GM12878 (cell line): ENCODE measurements at regions not wholly inside any gene's neighbourhood (a gene's known extent, or its start where the extent isn't known, plus 50 kb on each side); places are given as distances from the start of the nearest gene placed in this dataset.

Source experiments
- ATAC-seq: fragments of 200-7000 bp; cut with Tn5 transposase; 3 replicates; pipeline ENCODE4 v1.9.1; 2020; ENCODE audit warnings: mild to moderate bottlenecking, moderate library complexity
- BruUV-seq: library from RNA; stranded (reverse); fragments of 400-500 nt; replicated peaks from 2 replicates; lab custom pipeline; 2021; lab: Mats Ljungman, UMichigan
- CTCF ChIA-PET: fragments of 300-600 bp; sonication (Branson Sonifier 250); formaldehyde crosslinking; extraction: SDS; loops from one replicate; lab custom pipeline; 2021; ENCODE audit warnings: inconsistent platforms; lab: Yijun Ruan, JAX
- POLR2A ChIA-PET: fragments of 350-600 bp; formaldehyde crosslinking; extraction: SDS; loops from one replicate; lab custom pipeline; 2021; ENCODE audit warnings: inconsistent platforms; lab: Charles Lee
- RAD21 ChIA-PET: fragments of 300-600 bp; sonication (Branson Sonifier 250); formaldehyde crosslinking; loops from one replicate; lab custom pipeline; 2023; ENCODE audit warnings: antibody characterized with exemption; ENCODE audit not compliant: unreplicated experiment; lab: Charles Lee
- SMC1A ChIA-PET: fragments of 300-600 bp; sonication (Branson Sonifier 250); formaldehyde crosslinking; loops from one replicate; lab custom pipeline; 2023; ENCODE audit not compliant: unreplicated experiment, uncharacterized antibody; lab: Charles Lee
- DNase-seq: peaks from one replicate; pipeline ENCODE4 v3.0.0-alpha.2; 2011; ENCODE audit warnings: low read depth, low spot score
- FAIRE-seq: peaks from 3 replicates; lab custom pipeline; 2011; peaks lifted over from hg19 to GRCh38; lab: Jason Lieb, UNC
- H2AFZ ChIP-seq: 2 replicates; pipeline ENCODE4 v1.6.0; 2011; ENCODE audit warnings: low read depth, low read length, control low read depth; ENCODE audit not compliant: control insufficient read depth
- H3K27ac ChIP-seq: 2 replicates; pipeline ENCODE4 v1.5.1; 2011; ENCODE audit warnings: control low read depth; ENCODE audit not compliant: control insufficient read depth, insufficient read depth
- H3K27me3 ChIP-seq, 2 experiments: replicated peaks in 1 of 2; 2 replicates each; pipeline versions ENCODE4 v1.6.0 to v1.6.1; 2011; ENCODE audit warnings: low read length in 1 of 2; ENCODE audit not compliant: control insufficient read depth in 2 of 2, insufficient read depth in 2 of 2
- H3K36me3 ChIP-seq, 2 experiments: 2 replicates each; pipeline ENCODE4 v1.5.1; 2011; ENCODE audit warnings: low read length in 1 of 2; ENCODE audit not compliant: control insufficient read depth in 2 of 2, insufficient read depth in 2 of 2
- H3K4me1 ChIP-seq: 2 replicates; pipeline ENCODE4 v1.6.1; 2011; ENCODE audit warnings: mild to moderate bottlenecking, low read length, moderate library complexity, mixed read lengths; ENCODE audit not compliant: control insufficient read depth, insufficient read depth
- H3K4me2 ChIP-seq: 2 replicates; pipeline ENCODE4 v1.6.0; 2011; ENCODE audit warnings: control low read depth; ENCODE audit not compliant: control insufficient read depth, insufficient read depth
- H3K4me3 ChIP-seq: fragments of 200-600 bp; sonication (generic); 2 replicates; pipeline ENCODE4 v1.5.1; 2016
- H3K79me2 ChIP-seq: 2 replicates; pipeline ENCODE4 v1.6.0; 2011; ENCODE audit warnings: low read length; ENCODE audit not compliant: control insufficient read depth, insufficient read depth
- H3K9ac ChIP-seq: 2 replicates; pipeline ENCODE4 v1.8.0; 2011; ENCODE audit warnings: low read length, control low read depth, mixed read lengths; ENCODE audit not compliant: control insufficient read depth, insufficient read depth
- H3K9me3 ChIP-seq: replicated peaks from 3 replicates; pipeline ENCODE4 v1.5.1; 2011; ENCODE audit warnings: mild to moderate bottlenecking, low read length; ENCODE audit not compliant: control insufficient read depth, insufficient read depth
- H4K20me1 ChIP-seq: 2 replicates; pipeline ENCODE4 v1.6.0; 2011; ENCODE audit not compliant: control insufficient read depth, insufficient read depth
- ATF7 ChIP-seq: fragments of 450-650 bp; IDR thresholded peaks from 2 replicates; pipeline ENCODE4 v1.6.1; 2016; ENCODE audit warnings: low read depth, mild to moderate bottlenecking
- BACH1 ChIP-seq: fragments of 450-650 bp; IDR thresholded peaks from 2 replicates; pipeline ENCODE4 v1.6.1; 2017; ENCODE audit warnings: mild to moderate bottlenecking, borderline replicate concordance
- BHLHE40 ChIP-seq, 2 experiments: fragments of 450-650 bp in 1 of 2; IDR thresholded peaks; 2 replicates each; pipeline ENCODE4 v1.6.1; 2011 to 2017; ENCODE audit warnings: low read depth in 2 of 2, borderline replicate concordance in 1 of 2, improper control_type of control experiment in 1 of 2, low read length in 1 of 2, mild to moderate bottlenecking in 1 of 2
- CHD2 ChIP-seq: IDR thresholded peaks from 2 replicates; pipeline ENCODE4 v1.6.1; 2011; ENCODE audit warnings: low read depth, low read length, improper control_type of control experiment, borderline replicate concordance
- DPF2 ChIP-seq: fragments of 450-650 bp; IDR thresholded peaks from 2 replicates; pipeline ENCODE4 v1.6.1; 2017; ENCODE audit warnings: mild to moderate bottlenecking
- EGR1 ChIP-seq, 2 experiments: IDR thresholded peaks; 1 replicate in 1 of 2; 2 replicates in 1 of 2; pipeline ENCODE4 v1.6.1; 2011 to 2012; ENCODE audit warnings: low read depth in 2 of 2, low read length in 2 of 2, borderline replicate concordance in 1 of 2, mild to moderate bottlenecking in 1 of 2, moderate library complexity in 1 of 2
- FOXM1 ChIP-seq: IDR thresholded peaks from 2 replicates; pipeline ENCODE4 v1.6.1; 2012; ENCODE audit warnings: low read depth, mild to moderate bottlenecking, inconsistent platforms, low read length, moderate library complexity
- HCFC1 ChIP-seq: fragments of 150-350 bp; IDR thresholded peaks from 2 replicates; pipeline ENCODE4 v1.6.1; 2014; ENCODE audit warnings: low read length
- HDGF ChIP-seq: fragments of 450-650 bp; IDR thresholded peaks from 2 replicates; pipeline ENCODE4 v1.6.1; 2016; ENCODE audit warnings: antibody characterized with exemption
- IRF4 ChIP-seq: IDR thresholded peaks from 2 replicates; pipeline ENCODE4 v1.6.1; 2011; ENCODE audit warnings: low read depth, low read length
- JUNB ChIP-seq: IDR thresholded peaks from 2 replicates; pipeline ENCODE4 v1.6.1; 2016; ENCODE audit warnings: antibody characterized with exemption, mild to moderate bottlenecking
- MYB ChIP-seq: fragments of 150-350 bp; IDR thresholded peaks from 2 replicates; pipeline ENCODE4 v1.6.1; 2014; ENCODE audit warnings: mild to moderate bottlenecking, low read depth, low read length, borderline replicate concordance
- NR2F1 ChIP-seq: fragments of 450-650 bp; conservative IDR thresholded peaks from 2 replicates; pipeline ENCODE4 v1.6.1; 2017; ENCODE audit warnings: mild to moderate bottlenecking
- POLR2AphosphoS2 ChIP-seq: IDR thresholded peaks from 2 replicates; pipeline ENCODE4 v1.6.1; 2011; ENCODE audit warnings: low read depth, mild to moderate bottlenecking, low read length, improper control_type of control experiment, moderate library complexity
- RBBP5 ChIP-seq: fragments of 200-600 bp; sonication (generic); conservative IDR thresholded peaks from 2 replicates; pipeline ENCODE4 v1.6.1; 2016
- RFX5 ChIP-seq: IDR thresholded peaks from 2 replicates; pipeline ENCODE4 v1.6.1; 2011; ENCODE audit warnings: low read depth, low read length, improper control_type of control experiment
- YBX1 ChIP-seq: fragments of 450-650 bp; IDR thresholded peaks from 2 replicates; pipeline ENCODE4 v1.6.1; 2016; ENCODE audit warnings: antibody characterized with exemption
- WGBS: methylation state at CpG from one replicate; pipeline ENCODE4 v1.1.6; 2016; ENCODE audit warnings: low lambda C conversion rate; ENCODE audit not compliant: insufficient replicate concordance, insufficient coverage; ENCODE audit errors: missing lambda C conversion rate; 5-methylcytosine and 5-hydroxymethylcytosine counted together
- in situ Hi-C: fragments of 300-500 bp; cut with MboI; formaldehyde crosslinking; loops from 9 replicates; pipeline ENCODE4 v1.14.3; 2018; ENCODE audit warnings: mixed read lengths
- intact Hi-C: fragments of 100-400 bp; cut with micrococcal nuclease; formaldehyde crosslinking; loops from one replicate; pipeline ENCODE4 v1.14.2; 2022; ENCODE audit not compliant: unreplicated experiment
- TF ChIP-seq, protein P1 (sequence below): IDR thresholded peaks from 2 replicates; pipeline ENCODE4 v1.6.1; 2011; ENCODE audit warnings: borderline replicate concordance, low read depth, mild to moderate bottlenecking, moderate library complexity, mixed read lengths, low read length; ENCODE audit not compliant: insufficient read depth; ENCODE audit errors: extremely low read length
- TF ChIP-seq, protein P2 (sequence below): fragments of 450-650 bp; IDR thresholded peaks from 2 replicates; pipeline ENCODE4 v1.6.1; 2016; ENCODE audit warnings: mild to moderate bottlenecking
- TF ChIP-seq, protein P3 (sequence below): fragments of 450-650 bp; conservative IDR thresholded peaks from 2 replicates; pipeline ENCODE4 v1.6.1; 2017; ENCODE audit warnings: mild to moderate bottlenecking, moderate library complexity

DNA sequence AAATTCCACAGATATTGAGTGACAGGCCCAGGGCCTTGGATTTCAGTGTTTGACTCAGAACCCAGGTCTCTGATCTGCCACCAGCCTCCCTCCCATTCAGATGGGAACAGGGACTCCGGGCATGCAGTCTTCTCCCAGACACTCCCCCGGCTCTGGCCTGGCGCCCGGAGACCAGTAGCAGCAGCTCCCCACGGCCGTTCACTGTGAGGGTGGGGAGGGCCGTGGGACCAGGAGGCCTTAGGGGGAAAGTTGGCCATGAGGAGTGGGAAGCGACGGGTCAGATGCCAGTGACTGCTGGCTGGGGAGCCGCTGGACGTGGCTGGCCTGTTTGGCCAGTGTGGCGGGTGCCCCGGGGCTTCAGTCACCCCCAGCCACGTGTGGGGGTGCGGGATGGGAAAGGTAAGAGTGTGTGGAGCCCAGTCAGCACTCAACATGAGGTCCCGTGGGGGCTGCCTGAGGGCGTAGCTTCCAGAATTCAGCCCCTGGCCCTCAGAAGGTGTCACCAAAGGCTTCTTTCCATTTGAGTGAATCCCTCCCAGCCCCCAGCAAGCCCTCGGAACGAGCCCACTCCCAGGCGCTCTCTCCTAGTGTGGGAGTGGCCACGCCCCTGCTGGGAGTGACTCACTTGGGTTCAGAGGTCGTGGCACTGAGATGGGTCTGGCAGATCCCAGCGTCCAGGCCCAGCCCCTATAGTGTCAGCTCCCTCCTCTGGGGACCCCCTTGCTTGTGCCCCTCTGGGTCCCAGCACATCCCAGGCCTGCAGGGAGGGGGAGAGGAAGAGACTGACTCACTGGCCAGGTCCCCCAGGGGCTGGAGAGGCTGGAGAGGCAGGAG lies 309.4 kb downstream of the SEC14L1 start:
- ChIA-PET POLR2A (interaction anchor here (1.1 to 6.4 kb wide), 8 partner anchors 7 to 128 kb away, joined by 3 to 78 read pairs (median 5); no protein-coding TSS in a partner anchor), CTCF (interaction anchor here (0.8 to 6.4 kb wide), 7 partner anchors 9 to 128 kb away, joined by 3 to 53 read pairs (median 4); no protein-coding TSS in a partner anchor), RAD21 (interaction anchor here (1.9 to 6.8 kb wide), 7 partner anchors 9 to 23 kb away, joined by 7 to 102 read pairs (median 20); no protein-coding TSS in a partner anchor), SMC1A (interaction anchor here (0.6 to 5.6 kb wide), 7 partner anchors 9 to 23 kb away, joined by 3 to 24 read pairs (median 5); no protein-coding TSS in a partner anchor)
- WGBS, result under 1% methylated on average over 23 of the region's 23 CpGs
- Histone ChIP-seq H3K4me3 (peak overlapping the region; percentile 94), H3K4me1 (peaks cover 54% of the 10 kb centered on the region), H3K36me3 (peaks cover 1 to 5% of the 10 kb centered on the region in 2 experiments; a peak in 3 of 4 replicates), H2AFZ (no peak overlapping the region; the same call in 1 of the 2 replicates), H3K79me2 (peaks cover 89% of the 10 kb centered on the region), H3K27ac (peak overlapping the region; percentile 99), H3K27me3 (no peaks in the 10 kb centered on the region), H3K4me2 (peak overlapping the region; percentile 98), H4K20me1 (no peaks in the 10 kb centered on the region), H3K9me3 (no peaks in the 10 kb centered on the region), H3K9ac (peak overlapping the region; percentile 86)
- intact Hi-C loops, result loop anchor here (10.0 kb wide), 1 partner anchor 705 kb away; no protein-coding TSS in a partner anchor
- DNase-seq, result no peak
- peak; percentile 34 for ATAC-seq
- in situ Hi-C loops, result loop anchor here (10.0 to 25.0 kb wide), 3 partner anchors 113 to 1188 kb away; partner anchors contain the start of gene UBALD2
- BruUV-seq, result no TSS peak
- no peak for FAIRE-seq
- no peak for TF ChIP-seq RFX5
- 0 out of 2 replicates have a peak, but pooled peaks have one; percentile 33 for TF ChIP-seq BACH1
- no peak for TF ChIP-seq YBX1
- no peak for TF ChIP-seq FOXM1
- TF ChIP-seq IRF4, result no peak
- TF ChIP-seq BHLHE40 (IDR thresholded peaks at IDR 0.05; ENCODE audit: borderline replicate concordance in 1 of 2, low read depth in 2 of 2, low read length in 1 of 2), result peak in 1 of 2 experiments; percentile 47; a peak in 1 of 4 replicates
- TF ChIP-seq RBBP5, result no peak
- TF ChIP-seq HCFC1, result no peak
- TF ChIP-seq ATF7, result no peak
- peak; percentile 36; the same call in 1 of the 2 replicates for TF ChIP-seq DPF2
- TF ChIP-seq JUNB, result no peak
- TF ChIP-seq HDGF, result no peak
- TF ChIP-seq, protein P1, sequence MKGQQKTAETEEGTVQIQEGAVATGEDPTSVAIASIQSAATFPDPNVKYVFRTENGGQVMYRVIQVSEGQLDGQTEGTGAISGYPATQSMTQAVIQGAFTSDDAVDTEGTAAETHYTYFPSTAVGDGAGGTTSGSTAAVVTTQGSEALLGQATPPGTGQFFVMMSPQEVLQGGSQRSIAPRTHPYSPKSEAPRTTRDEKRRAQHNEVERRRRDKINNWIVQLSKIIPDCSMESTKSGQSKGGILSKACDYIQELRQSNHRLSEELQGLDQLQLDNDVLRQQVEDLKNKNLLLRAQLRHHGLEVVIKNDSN, result no peak
- TF ChIP-seq, protein P2, sequence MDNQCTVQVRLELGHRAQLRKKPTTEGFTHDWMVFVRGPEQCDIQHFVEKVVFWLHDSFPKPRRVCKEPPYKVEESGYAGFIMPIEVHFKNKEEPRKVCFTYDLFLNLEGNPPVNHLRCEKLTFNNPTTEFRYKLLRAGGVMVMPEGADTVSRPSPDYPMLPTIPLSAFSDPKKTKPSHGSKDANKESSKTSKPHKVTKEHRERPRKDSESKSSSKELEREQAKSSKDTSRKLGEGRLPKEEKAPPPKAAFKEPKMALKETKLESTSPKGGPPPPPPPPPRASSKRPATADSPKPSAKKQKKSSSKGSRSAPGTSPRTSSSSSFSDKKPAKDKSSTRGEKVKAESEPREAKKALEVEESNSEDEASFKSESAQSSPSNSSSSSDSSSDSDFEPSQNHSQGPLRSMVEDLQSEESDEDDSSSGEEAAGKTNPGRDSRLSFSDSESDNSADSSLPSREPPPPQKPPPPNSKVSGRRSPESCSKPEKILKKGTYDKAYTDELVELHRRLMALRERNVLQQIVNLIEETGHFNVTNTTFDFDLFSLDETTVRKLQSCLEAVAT, result no peak; the same call in 1 of the 2 replicates
- TF ChIP-seq POLR2AphosphoS2, result no peak
- TF ChIP-seq, protein P3, sequence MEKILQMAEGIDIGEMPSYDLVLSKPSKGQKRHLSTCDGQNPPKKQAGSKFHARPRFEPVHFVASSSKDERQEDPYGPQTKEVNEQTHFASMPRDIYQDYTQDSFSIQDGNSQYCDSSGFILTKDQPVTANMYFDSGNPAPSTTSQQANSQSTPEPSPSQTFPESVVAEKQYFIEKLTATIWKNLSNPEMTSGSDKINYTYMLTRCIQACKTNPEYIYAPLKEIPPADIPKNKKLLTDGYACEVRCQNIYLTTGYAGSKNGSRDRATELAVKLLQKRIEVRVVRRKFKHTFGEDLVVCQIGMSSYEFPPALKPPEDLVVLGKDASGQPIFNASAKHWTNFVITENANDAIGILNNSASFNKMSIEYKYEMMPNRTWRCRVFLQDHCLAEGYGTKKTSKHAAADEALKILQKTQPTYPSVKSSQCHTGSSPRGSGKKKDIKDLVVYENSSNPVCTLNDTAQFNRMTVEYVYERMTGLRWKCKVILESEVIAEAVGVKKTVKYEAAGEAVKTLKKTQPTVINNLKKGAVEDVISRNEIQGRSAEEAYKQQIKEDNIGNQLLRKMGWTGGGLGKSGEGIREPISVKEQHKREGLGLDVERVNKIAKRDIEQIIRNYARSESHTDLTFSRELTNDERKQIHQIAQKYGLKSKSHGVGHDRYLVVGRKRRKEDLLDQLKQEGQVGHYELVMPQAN, result 0 out of 2 replicates have a peak, but pooled peaks have one; percentile 14
- no peak for TF ChIP-seq EGR1 (IDR thresholded peaks at IDR 0.05; ENCODE audit: borderline replicate concordance in 1 of 2, low read depth in 2 of 2, low read length in 2 of 2)
- TF ChIP-seq MYB, result no peak
- TF ChIP-seq CHD2, result no peak
- TF ChIP-seq NR2F1, result peak; percentile 85
